Smooth muscle cell (in vitro differentiated cells): ENCODE measurements at regions not wholly inside any gene's neighbourhood (a gene's known extent, or its start where the extent isn't known, plus 50 kb on each side); places are given as distances from the start of the nearest gene placed in this dataset.

Experiments
- DNase-seq: peaks from one replicate; lab custom pipeline; 2025; ENCODE audit not compliant: unreplicated experiment; lab: John Stamatoyannopoulos, UW
- H2AFZ ChIP-seq: fragments of 200-600 bp; sonication (generic); 2 replicates; pipeline ENCODE4 v1.6.0; 2016; ENCODE audit warnings: antibody characterized with exemption, low read depth, mild to moderate bottlenecking
- H3F3A ChIP-seq: fragments of 200-600 bp; sonication (generic); 2 replicates; pipeline ENCODE4 v1.6.0; 2017; ENCODE audit warnings: antibody characterized with exemption, low read depth
- H3K27ac ChIP-seq: fragments of 200-600 bp; sonication (generic); 2 replicates; pipeline ENCODE4 v1.5.1; 2016; ENCODE audit warnings: low read depth, mild to moderate bottlenecking
- H3K27me3 ChIP-seq: fragments of 200-600 bp; sonication (generic); 2 replicates; pipeline ENCODE4 v1.6.1; 2016; ENCODE audit warnings: low read depth, mild to moderate bottlenecking
- H3K36me3 ChIP-seq: fragments of 200-600 bp; sonication (generic); 2 replicates; pipeline ENCODE4 v1.5.1; 2016; ENCODE audit warnings: low read depth
- H3K4me1 ChIP-seq: fragments of 200-600 bp; sonication (generic); 2 replicates; pipeline ENCODE4 v1.5.1; 2016; ENCODE audit warnings: low read depth
- H3K4me2 ChIP-seq: fragments of 200-600 bp; sonication (generic); 2 replicates; pipeline ENCODE4 v1.6.0; 2016; ENCODE audit warnings: mild to moderate bottlenecking
- H3K4me3 ChIP-seq: fragments of 200-600 bp; sonication (generic); 2 replicates; pipeline ENCODE4 v1.5.1; 2016; ENCODE audit warnings: mild to moderate bottlenecking
- H3K79me2 ChIP-seq: fragments of 200-600 bp; sonication (generic); 2 replicates; pipeline ENCODE4 v1.6.0; 2016; ENCODE audit warnings: low read depth, mild to moderate bottlenecking
- H3K9ac ChIP-seq: fragments of 200-600 bp; sonication (generic); 2 replicates; pipeline ENCODE4 v1.6.0; 2016; ENCODE audit warnings: low read depth
- H3K9me3 ChIP-seq: fragments of 200-600 bp; sonication (generic); replicated peaks from 2 replicates; pipeline ENCODE4 v1.5.1; 2016; ENCODE audit warnings: low read depth
- H4K20me1 ChIP-seq: fragments of 200-600 bp; sonication (generic); 2 replicates; pipeline ENCODE4 v1.6.0; 2016; ENCODE audit warnings: low read depth
- WGBS: methylation state at CpG from one replicate; pipeline ENCODE4 v1.1.7; 2016; ENCODE audit warnings: low lambda C conversion rate; 5-methylcytosine and 5-hydroxymethylcytosine counted together
- TF ChIP-seq, protein P1 (sequence below): fragments of 200-600 bp; sonication (generic); IDR thresholded peaks from 2 replicates; pipeline ENCODE4 v1.5.1; 2017; ENCODE audit warnings: borderline replicate concordance, mild to moderate bottlenecking, antibody characterized with exemption; ENCODE audit not compliant: insufficient read depth, poor library complexity, severe bottlenecking

- Histone ChIP-seq H3K36me3 (no peaks in the 10 kb centered on the region), H3K4me3 (no peak overlapping the region), H3K4me2 (no peak overlapping the region), H3F3A (no peaks in the 10 kb centered on the region), H3K27ac (no peak overlapping the region), H3K9me3 (no peaks in the 10 kb centered on the region), H3K4me1 (no peaks in the 10 kb centered on the region), H4K20me1 (no peaks in the 10 kb centered on the region), H3K9ac (no peak overlapping the region), H3K27me3 (no peaks in the 10 kb centered on the region), H2AFZ (no peak overlapping the region), H3K79me2 (no peaks in the 10 kb centered on the region)
- no peak for DNase-seq
- TF ChIP-seq, protein P1, sequence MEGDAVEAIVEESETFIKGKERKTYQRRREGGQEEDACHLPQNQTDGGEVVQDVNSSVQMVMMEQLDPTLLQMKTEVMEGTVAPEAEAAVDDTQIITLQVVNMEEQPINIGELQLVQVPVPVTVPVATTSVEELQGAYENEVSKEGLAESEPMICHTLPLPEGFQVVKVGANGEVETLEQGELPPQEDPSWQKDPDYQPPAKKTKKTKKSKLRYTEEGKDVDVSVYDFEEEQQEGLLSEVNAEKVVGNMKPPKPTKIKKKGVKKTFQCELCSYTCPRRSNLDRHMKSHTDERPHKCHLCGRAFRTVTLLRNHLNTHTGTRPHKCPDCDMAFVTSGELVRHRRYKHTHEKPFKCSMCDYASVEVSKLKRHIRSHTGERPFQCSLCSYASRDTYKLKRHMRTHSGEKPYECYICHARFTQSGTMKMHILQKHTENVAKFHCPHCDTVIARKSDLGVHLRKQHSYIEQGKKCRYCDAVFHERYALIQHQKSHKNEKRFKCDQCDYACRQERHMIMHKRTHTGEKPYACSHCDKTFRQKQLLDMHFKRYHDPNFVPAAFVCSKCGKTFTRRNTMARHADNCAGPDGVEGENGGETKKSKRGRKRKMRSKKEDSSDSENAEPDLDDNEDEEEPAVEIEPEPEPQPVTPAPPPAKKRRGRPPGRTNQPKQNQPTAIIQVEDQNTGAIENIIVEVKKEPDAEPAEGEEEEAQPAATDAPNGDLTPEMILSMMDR, result no peak
- 93% methylated on average over 7 of the region's 7 CpGs for WGBS
These were observed 74.6 kb downstream of the GPX5 start for GRCh38 chr6:28600245-28600644.

DNA sequence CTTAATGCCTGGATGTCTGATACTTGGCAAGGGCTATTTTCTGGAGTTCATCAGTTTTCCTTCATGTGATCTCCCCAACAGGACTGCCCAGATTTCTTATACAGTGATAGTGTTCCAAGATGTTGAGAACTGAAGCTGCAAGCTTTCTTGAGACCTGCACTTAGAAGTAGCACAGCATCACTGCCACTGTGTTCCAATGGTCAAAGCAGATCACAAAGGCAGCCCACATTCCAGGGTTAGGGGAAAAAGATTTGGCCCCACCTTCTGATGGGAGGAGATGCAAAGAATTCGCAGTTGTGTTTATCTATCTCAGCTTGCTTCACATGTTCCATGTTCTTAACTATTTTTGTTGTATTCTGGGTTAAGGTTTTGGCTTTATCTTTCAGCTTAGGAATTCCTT lies 78.2 kb downstream of the GPX5 start:
- Histone ChIP-seq H3K36me3 (no peaks in the 10 kb centered on the region), H3K4me2 (no peak overlapping the region), H3K27ac (no peak overlapping the region), H3K79me2 (no peaks in the 10 kb centered on the region), H3K9me3 (no peaks in the 10 kb centered on the region), H3K4me1 (peaks cover 7% of the 10 kb centered on the region), H2AFZ (no peak overlapping the region), H4K20me1 (no peaks in the 10 kb centered on the region), H3K27me3 (no peaks in the 10 kb centered on the region), H3K9ac (no peak overlapping the region), H3F3A (no peaks in the 10 kb centered on the region), H3K4me3 (no peak overlapping the region)
- TF ChIP-seq, protein P1, result no peak
- 45% methylated on average over 1 of the region's 1 CpG for WGBS
- no peak for DNase-seq

- no peaks in the 10 kb centered on the region for H3K36me3 ChIP-seq
- H4K20me1 ChIP-seq, result no peaks in the 10 kb centered on the region
- peak overlapping the region; percentile 27 for H2AFZ ChIP-seq
- H3K4me1 ChIP-seq, result peaks cover 7% of the 10 kb centered on the region
- whole genome bisulfite sequencing, result 5% methylated on average over 30 of the region's 30 CpGs
- TF ChIP-seq, protein P1, result peak; percentile 24
- H3F3A ChIP-seq, result no peaks in the 10 kb centered on the region
- no peak overlapping the region for H3K9ac ChIP-seq
- no peak for DNase-seq
- H3K79me2 ChIP-seq, result no peaks in the 10 kb centered on the region
- no peaks in the 10 kb centered on the region for H3K9me3 ChIP-seq
- H3K27me3 ChIP-seq, result no peaks in the 10 kb centered on the region
- no peak overlapping the region for H3K27ac ChIP-seq
- peak overlapping the region; percentile 54 for H3K4me3 ChIP-seq
- H3K4me2 ChIP-seq, result peak overlapping the region; percentile 78
These were observed 81.0 kb downstream of the GPX5 start for GRCh38 chr6:28606424-28607391.
